ENCODE measurements at regions not wholly inside any gene's neighbourhood (a gene's known extent, or its start where the extent isn't known, plus 50 kb on each side); places are given as distances from the start of the nearest gene placed in this dataset.

DNA sequence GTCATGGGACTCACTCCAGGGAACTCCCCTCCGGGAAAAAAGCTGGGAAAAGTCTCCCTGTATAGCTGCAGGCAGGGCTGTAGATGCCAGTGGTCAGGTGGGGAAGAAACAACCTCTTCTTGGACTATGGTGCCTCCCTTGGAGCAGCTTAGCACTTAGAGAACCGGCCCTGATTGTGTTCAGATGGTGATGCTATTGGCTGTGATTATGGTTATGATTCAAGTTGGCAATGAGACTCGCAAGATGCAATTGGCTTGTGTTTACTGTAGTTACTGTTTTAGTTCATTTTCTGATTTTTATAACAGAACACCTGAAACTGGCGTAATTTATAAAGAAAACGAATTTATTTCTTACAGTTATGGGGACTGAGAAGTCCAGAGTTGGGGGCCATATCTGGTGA is 80.9 kb upstream of the ADRA1D start:
- POLR2A ChIA-PET: no interaction called here
- no peak overlapping the region for H3K27ac ChIP-seq (ENCODE audit: low read depth, low read length, poor library complexity, severe bottlenecking)

GRCh38 chr20:4329232-4329631 is 80.1 kb upstream of the ADRA1D start:
- Histone ChIP-seq H2AFZ (ENCODE audit: low read length) (no peak overlapping the region), H3K4me3 (ENCODE audit: low read depth, low read length, poor library complexity, severe bottlenecking) (no peak overlapping the region), H3K79me2 (ENCODE audit: insufficient read depth, low read depth, low read length) (no peaks in the 10 kb centered on the region), H3K36me3 (ENCODE audit: insufficient read depth, low read length) (no peaks in the 10 kb centered on the region), H4K20me1 (ENCODE audit: insufficient read depth, low read length) (no peaks in the 10 kb centered on the region), H3K4me1 (ENCODE audit: insufficient read depth, low read length, poor library complexity, severe bottlenecking) (no peaks in the 10 kb centered on the region), H3K4me2 (ENCODE audit: low read length) (no peak overlapping the region), H3K27ac (ENCODE audit: low read depth, low read length, poor library complexity, severe bottlenecking) (no peak overlapping the region), H3K9me3 (ENCODE audit: low read length) (no peaks in the 10 kb centered on the region), H3K9me2 (ENCODE audit: insufficient read depth, low read length) (no peaks in the 10 kb centered on the region)
- intact Hi-C loops (cut with micrococcal nuclease; ENCODE audit: unreplicated experiment): no loop called here
- TF ChIP-seq EZH2phosphoT487 (IDR thresholded peaks at IDR 0.05; ENCODE audit: borderline replicate concordance, low read depth, low read length) (no peak), CTCF (conservative IDR thresholded peaks at IDR 0.05; ENCODE audit: low read length) (no peak)
- POLR2A ChIA-PET: no interaction called here
- CTCF ChIA-PET (ENCODE audit: unreplicated experiment): no interaction called here
- no TSS peak for BruUV-seq (replicated peaks)
- DNase-seq (ENCODE audit: low spot score): no peak

More for the DNA sequence above, 80.9 kb upstream of the ADRA1D start:
- Histone ChIP-seq H3K4me3 (ENCODE audit: low read depth, low read length, poor library complexity, severe bottlenecking) (no peak overlapping the region), H2AFZ (ENCODE audit: low read length) (no peak overlapping the region), H4K20me1 (ENCODE audit: insufficient read depth, low read length) (no peaks in the 10 kb centered on the region), H3K9me2 (ENCODE audit: insufficient read depth, low read length) (no peaks in the 10 kb centered on the region), H3K4me1 (ENCODE audit: insufficient read depth, low read length, poor library complexity, severe bottlenecking) (no peaks in the 10 kb centered on the region), H3K4me2 (ENCODE audit: low read length) (no peak overlapping the region), H3K36me3 (ENCODE audit: insufficient read depth, low read length) (no peaks in the 10 kb centered on the region), H3K79me2 (ENCODE audit: insufficient read depth, low read depth, low read length) (no peaks in the 10 kb centered on the region), H3K9me3 (ENCODE audit: low read length) (no peaks in the 10 kb centered on the region)
- intact Hi-C loops (cut with micrococcal nuclease; ENCODE audit: unreplicated experiment): no loop called here
- TF ChIP-seq CTCF (conservative IDR thresholded peaks at IDR 0.05; ENCODE audit: low read length) (no peak), EZH2phosphoT487 (IDR thresholded peaks at IDR 0.05; ENCODE audit: borderline replicate concordance, low read depth, low read length) (no peak)
- BruUV-seq (replicated peaks): no TSS peak
- DNase-seq (ENCODE audit: low spot score): no peak
- CTCF ChIA-PET (ENCODE audit: unreplicated experiment): no interaction called here

- no peaks in the 10 kb centered on the region for H3K9me3 ChIP-seq (ENCODE audit: low read length)
- ChIA-PET CTCF (ENCODE audit: unreplicated experiment) (no interaction called here), POLR2A (no interaction called here)
- no peak overlapping the region for H2AFZ ChIP-seq (ENCODE audit: low read length)
- no peaks in the 10 kb centered on the region for H3K79me2 ChIP-seq (ENCODE audit: insufficient read depth, low read depth, low read length)
- BruUV-seq (replicated peaks): no TSS peak
- no peak for DNase-seq (ENCODE audit: low spot score)
- intact Hi-C loops (cut with micrococcal nuclease; ENCODE audit: unreplicated experiment): no loop called here
- H3K9me2 ChIP-seq (ENCODE audit: insufficient read depth, low read length): no peaks in the 10 kb centered on the region
- no peak for TF ChIP-seq CTCF (conservative IDR thresholded peaks at IDR 0.05; ENCODE audit: low read length)
- TF ChIP-seq EZH2phosphoT487 (IDR thresholded peaks at IDR 0.05; ENCODE audit: borderline replicate concordance, low read depth, low read length): no peak
- H4K20me1 ChIP-seq (ENCODE audit: insufficient read depth, low read length): no peaks in the 10 kb centered on the region
- H3K27ac ChIP-seq (ENCODE audit: low read depth, low read length, poor library complexity, severe bottlenecking): no peak overlapping the region
- H3K36me3 ChIP-seq (ENCODE audit: insufficient read depth, low read length): no peaks in the 10 kb centered on the region
- H3K4me2 ChIP-seq (ENCODE audit: low read length): no peak overlapping the region
- H3K4me1 ChIP-seq (ENCODE audit: insufficient read depth, low read length, poor library complexity, severe bottlenecking): no peaks in the 10 kb centered on the region
- no peak overlapping the region for H3K4me3 ChIP-seq (ENCODE audit: low read depth, low read length, poor library complexity, severe bottlenecking)
Measured at GRCh38 chr20:4328541-4328940, 79.5 kb upstream of the ADRA1D start.
